DOHH2 (cell line): ENCODE measurements at regions not wholly inside any gene's neighbourhood (a gene's known extent, or its start where the extent isn't known, plus 50 kb on each side); places are given as distances from the start of the nearest gene placed in this dataset.

ENCODE experiments used
- EZH2phosphoT487 ChIP-seq: fragments of 200-600 bp; sonication (generic); IDR thresholded peaks from 2 replicates; pipeline ENCODE4 v1.6.1; 2017; ENCODE audit warnings: borderline replicate concordance, mild to moderate bottlenecking, antibody characterized with exemption, low read length, moderate library complexity, mixed read lengths
- TF ChIP-seq, protein P1 (sequence below): fragments of 200-600 bp; sonication (generic); IDR thresholded peaks from one replicate; pipeline ENCODE4 v1.5.1; 2014; ENCODE audit warnings: antibody characterized with exemption, mild to moderate bottlenecking, low read depth, low read length; ENCODE audit not compliant: poor library complexity, severe bottlenecking

DNA sequence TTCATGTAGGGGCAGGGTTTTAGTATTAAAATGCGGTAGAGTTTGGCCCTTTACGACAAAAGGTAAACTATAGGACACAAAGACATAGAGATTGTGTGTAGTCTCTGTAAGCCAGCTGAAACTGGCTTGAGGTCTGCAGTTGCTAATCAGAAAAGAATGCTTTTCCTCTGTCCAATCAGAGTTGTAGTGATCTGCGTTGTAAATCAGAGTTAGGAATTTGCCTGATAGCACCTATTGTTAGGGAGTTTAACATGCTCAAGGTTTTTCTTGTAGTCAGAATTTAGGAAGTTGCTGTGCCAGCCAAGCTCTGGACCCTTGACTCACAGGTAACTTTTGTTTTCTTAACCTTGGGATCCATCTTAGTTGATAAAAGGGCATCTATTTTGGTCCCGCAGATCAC is 61.2 kb upstream of the VTCN1 start:
- TF ChIP-seq, protein P1, sequence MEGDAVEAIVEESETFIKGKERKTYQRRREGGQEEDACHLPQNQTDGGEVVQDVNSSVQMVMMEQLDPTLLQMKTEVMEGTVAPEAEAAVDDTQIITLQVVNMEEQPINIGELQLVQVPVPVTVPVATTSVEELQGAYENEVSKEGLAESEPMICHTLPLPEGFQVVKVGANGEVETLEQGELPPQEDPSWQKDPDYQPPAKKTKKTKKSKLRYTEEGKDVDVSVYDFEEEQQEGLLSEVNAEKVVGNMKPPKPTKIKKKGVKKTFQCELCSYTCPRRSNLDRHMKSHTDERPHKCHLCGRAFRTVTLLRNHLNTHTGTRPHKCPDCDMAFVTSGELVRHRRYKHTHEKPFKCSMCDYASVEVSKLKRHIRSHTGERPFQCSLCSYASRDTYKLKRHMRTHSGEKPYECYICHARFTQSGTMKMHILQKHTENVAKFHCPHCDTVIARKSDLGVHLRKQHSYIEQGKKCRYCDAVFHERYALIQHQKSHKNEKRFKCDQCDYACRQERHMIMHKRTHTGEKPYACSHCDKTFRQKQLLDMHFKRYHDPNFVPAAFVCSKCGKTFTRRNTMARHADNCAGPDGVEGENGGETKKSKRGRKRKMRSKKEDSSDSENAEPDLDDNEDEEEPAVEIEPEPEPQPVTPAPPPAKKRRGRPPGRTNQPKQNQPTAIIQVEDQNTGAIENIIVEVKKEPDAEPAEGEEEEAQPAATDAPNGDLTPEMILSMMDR = no peak
- TF ChIP-seq EZH2phosphoT487 = no peak
